GM12878 (cell line): ENCODE measurements at regions not wholly inside any gene's neighbourhood (a gene's known extent, or its start where the extent isn't known, plus 50 kb on each side); places are given as distances from the start of the nearest gene placed in this dataset.

Experiments
- ATAC-seq: fragments of 200-7000 bp; cut with Tn5 transposase; 3 replicates; pipeline ENCODE4 v1.9.1; 2020; ENCODE audit warnings: mild to moderate bottlenecking, moderate library complexity
- BruUV-seq: library from RNA; stranded (reverse); fragments of 400-500 nt; replicated peaks from 2 replicates; lab custom pipeline; 2021; lab: Mats Ljungman, UMichigan
- CTCF ChIA-PET: fragments of 300-600 bp; sonication (Branson Sonifier 250); formaldehyde crosslinking; extraction: SDS; loops from one replicate; lab custom pipeline; 2021; ENCODE audit warnings: inconsistent platforms; lab: Yijun Ruan, JAX
- POLR2A ChIA-PET: fragments of 350-600 bp; formaldehyde crosslinking; extraction: SDS; loops from one replicate; lab custom pipeline; 2021; ENCODE audit warnings: inconsistent platforms; lab: Charles Lee
- RAD21 ChIA-PET: fragments of 300-600 bp; sonication (Branson Sonifier 250); formaldehyde crosslinking; loops from one replicate; lab custom pipeline; 2023; ENCODE audit warnings: antibody characterized with exemption; ENCODE audit not compliant: unreplicated experiment; lab: Charles Lee
- SMC1A ChIA-PET: fragments of 300-600 bp; sonication (Branson Sonifier 250); formaldehyde crosslinking; loops from one replicate; lab custom pipeline; 2023; ENCODE audit not compliant: unreplicated experiment, uncharacterized antibody; lab: Charles Lee
- DNase-seq: peaks from one replicate; pipeline ENCODE4 v3.0.0-alpha.2; 2011; ENCODE audit warnings: low read depth, low spot score
- FAIRE-seq: peaks from 3 replicates; lab custom pipeline; 2011; peaks lifted over from hg19 to GRCh38; lab: Jason Lieb, UNC
- H2AFZ ChIP-seq: 2 replicates; pipeline ENCODE4 v1.6.0; 2011; ENCODE audit warnings: low read depth, low read length, control low read depth; ENCODE audit not compliant: control insufficient read depth
- H3K27ac ChIP-seq: 2 replicates; pipeline ENCODE4 v1.5.1; 2011; ENCODE audit warnings: control low read depth; ENCODE audit not compliant: control insufficient read depth, insufficient read depth
- H3K27me3 ChIP-seq, 2 experiments: replicated peaks in 1 of 2; 2 replicates each; pipeline versions ENCODE4 v1.6.0 to v1.6.1; 2011; ENCODE audit warnings: low read length in 1 of 2; ENCODE audit not compliant: control insufficient read depth in 2 of 2, insufficient read depth in 2 of 2
- H3K36me3 ChIP-seq, 2 experiments: 2 replicates each; pipeline ENCODE4 v1.5.1; 2011; ENCODE audit warnings: low read length in 1 of 2; ENCODE audit not compliant: control insufficient read depth in 2 of 2, insufficient read depth in 2 of 2
- H3K4me1 ChIP-seq: 2 replicates; pipeline ENCODE4 v1.6.1; 2011; ENCODE audit warnings: mild to moderate bottlenecking, low read length, moderate library complexity, mixed read lengths; ENCODE audit not compliant: control insufficient read depth, insufficient read depth
- H3K4me2 ChIP-seq: 2 replicates; pipeline ENCODE4 v1.6.0; 2011; ENCODE audit warnings: control low read depth; ENCODE audit not compliant: control insufficient read depth, insufficient read depth
- H3K4me3 ChIP-seq: fragments of 200-600 bp; sonication (generic); 2 replicates; pipeline ENCODE4 v1.5.1; 2016
- H3K79me2 ChIP-seq: 2 replicates; pipeline ENCODE4 v1.6.0; 2011; ENCODE audit warnings: low read length; ENCODE audit not compliant: control insufficient read depth, insufficient read depth
- H3K9ac ChIP-seq: 2 replicates; pipeline ENCODE4 v1.8.0; 2011; ENCODE audit warnings: low read length, control low read depth, mixed read lengths; ENCODE audit not compliant: control insufficient read depth, insufficient read depth
- H3K9me3 ChIP-seq: replicated peaks from 3 replicates; pipeline ENCODE4 v1.5.1; 2011; ENCODE audit warnings: mild to moderate bottlenecking, low read length; ENCODE audit not compliant: control insufficient read depth, insufficient read depth
- H4K20me1 ChIP-seq: 2 replicates; pipeline ENCODE4 v1.6.0; 2011; ENCODE audit not compliant: control insufficient read depth, insufficient read depth
- E4F1 ChIP-seq: fragments of 450-650 bp; IDR thresholded peaks from 2 replicates; pipeline ENCODE4 v1.6.1; 2018; ENCODE audit warnings: borderline replicate concordance, mild to moderate bottlenecking; ENCODE audit not compliant: partially characterized antibody
- ELK1 ChIP-seq: IDR thresholded peaks from 2 replicates; pipeline ENCODE4 v1.6.1; 2012; ENCODE audit warnings: low read depth, low read length, improper control_type of control experiment
- EZH2 ChIP-seq: IDR thresholded peaks from 2 replicates; pipeline ENCODE4 v1.6.1; 2012; ENCODE audit warnings: low read depth, mild to moderate bottlenecking, control low read depth, inconsistent platforms, low read length, borderline replicate concordance; ENCODE audit not compliant: control insufficient read depth
- JUNB ChIP-seq: IDR thresholded peaks from 2 replicates; pipeline ENCODE4 v1.6.1; 2016; ENCODE audit warnings: antibody characterized with exemption, mild to moderate bottlenecking
- NBN ChIP-seq: fragments of 450-650 bp; IDR thresholded peaks from 2 replicates; pipeline ENCODE4 v1.6.1; 2016
- SUPT20H ChIP-seq: IDR thresholded peaks from 2 replicates; pipeline ENCODE4 v1.6.1; 2011; ENCODE audit warnings: low read depth, mild to moderate bottlenecking, low read length, moderate library complexity, borderline replicate concordance; ENCODE audit not compliant: control insufficient read depth
- ZNF207 ChIP-seq: fragments of 450-650 bp; IDR thresholded peaks from 2 replicates; pipeline ENCODE4 v1.6.1; 2014; ENCODE audit warnings: antibody characterized with exemption, mild to moderate bottlenecking, borderline replicate concordance
- WGBS: methylation state at CpG from one replicate; pipeline ENCODE4 v1.1.6; 2016; ENCODE audit warnings: low lambda C conversion rate; ENCODE audit not compliant: insufficient replicate concordance, insufficient coverage; ENCODE audit errors: missing lambda C conversion rate; 5-methylcytosine and 5-hydroxymethylcytosine counted together
- in situ Hi-C: fragments of 300-500 bp; cut with MboI; formaldehyde crosslinking; loops from 9 replicates; pipeline ENCODE4 v1.14.3; 2018; ENCODE audit warnings: mixed read lengths
- intact Hi-C: fragments of 100-400 bp; cut with micrococcal nuclease; formaldehyde crosslinking; loops from one replicate; pipeline ENCODE4 v1.14.2; 2022; ENCODE audit not compliant: unreplicated experiment

GRCh38 chr16:6964679-6965078 lies 368.0 kb upstream of the RBFOX1 start:
- Histone ChIP-seq H3K27ac (no peak overlapping the region), H4K20me1 (no peaks in the 10 kb centered on the region), H3K9me3 (no peaks in the 10 kb centered on the region; the same call in 2 of the 3 replicates), H3K27me3 (no peaks in the 10 kb centered on the region), H2AFZ (no peak overlapping the region), H3K4me2 (no peak overlapping the region)
- in situ Hi-C loops (no loop called here), intact Hi-C loops (no loop called here)
- no TSS peak for BruUV-seq
- no peak for FAIRE-seq
- SMC1A ChIA-PET, result no interaction called here
- POLR2A ChIA-PET, result no interaction called here
- no peak for TF ChIP-seq ZNF207
- no peak for TF ChIP-seq JUNB
- no peak for TF ChIP-seq E4F1
- TF ChIP-seq NBN, result no peak
- no peak for TF ChIP-seq EZH2
- TF ChIP-seq SUPT20H, result no peak
- no peak for TF ChIP-seq ELK1
- TF ChIP-seq, all 136 proteins: peak for 0
- DNase-seq, result no peak
- Histone ChIP-seq H3K9ac (no peak overlapping the region), H3K79me2 (no peaks in the 10 kb centered on the region), H3K36me3 (no peaks in the 10 kb centered on the region), H3K4me1 (no peaks in the 10 kb centered on the region), H3K4me3 (no peak overlapping the region)
- CTCF ChIA-PET, result no interaction called here
- WGBS, result 27% methylated on average over 5 of the region's 5 CpGs
- ATAC-seq, result no peak
- RAD21 ChIA-PET, result no interaction called here
